Heart left ventricle (tissue), 16 donors: ENCODE measurements at regions not wholly inside any gene's neighbourhood (a gene's known extent, or its start where the extent isn't known, plus 50 kb on each side); places are given as distances from the start of the nearest gene placed in this dataset.

Source experiments
- ATAC-seq, 4 donors: fragments of 200-7000 bp; cut with Tn5 transposase; one replicate each; pipeline ENCODE4 v1.9.1; 2020 to 2022; ENCODE audit warnings: moderate library complexity in 4 of 4, mild to moderate bottlenecking in 3 of 4, moderate number of reproducible peaks in 1 of 4
- DNase-seq, 5 donors: peaks; one replicate each; pipeline ENCODE4 v3.0.0-alpha.2; 2020
- H3K27ac ChIP-seq, 12 donors: fragments of 200-600 bp; sonication (generic) in 4 of 12; one replicate each; pipeline versions ENCODE4 v1.5.0 to v1.8.0; 2016 to 2022; ENCODE audit warnings: mild to moderate bottlenecking in 2 of 12
- H3K27me3 ChIP-seq, 9 donors: fragments of 200-600 bp; sonication (generic) in 2 of 9; one replicate each; pipeline versions ENCODE4 v1.5.1 to v1.8.0; 2016 to 2022; ENCODE audit warnings: mild to moderate bottlenecking in 3 of 9
- H3K36me3 ChIP-seq, 9 donors: fragments of 200-600 bp; sonication (generic) in 2 of 9; one replicate each; pipeline versions ENCODE4 v1.5.0 to v1.8.0; 2018 to 2022; ENCODE audit warnings: mild to moderate bottlenecking in 2 of 9
- H3K4me1 ChIP-seq, 12 donors: fragments of 200-600 bp; sonication (generic) in 4 of 12; one replicate each; pipeline versions ENCODE4 v1.5.0 to v1.8.0; 2016 to 2022; ENCODE audit warnings: mild to moderate bottlenecking in 3 of 12
- H3K4me3 ChIP-seq, 12 donors: fragments of 200-600 bp; sonication (generic) in 4 of 12; one replicate each; pipeline versions ENCODE4 v1.5.0 to v1.8.0; 2017 to 2022; ENCODE audit warnings: mild to moderate bottlenecking in 9 of 12, moderate library complexity in 4 of 12
- H3K9me3 ChIP-seq, 12 donors: fragments of 200-600 bp; sonication (generic) in 4 of 12; one replicate each; pipeline versions ENCODE4 v1.5.0 to v1.8.0; 2016 to 2022; ENCODE audit warnings: mild to moderate bottlenecking in 1 of 12
- POLR2A ChIP-seq, 2 donors: fragments of 450-650 bp; IDR thresholded peaks; one replicate each; pipeline ENCODE4 v1.6.1; 2017; ENCODE audit warnings: antibody characterized with exemption in 2 of 2, mild to moderate bottlenecking in 2 of 2, moderate library complexity in 2 of 2
- WGBS, 4 donors: extraction: QIAGEN DNeasy Blood & Tissue Kit in 2 of 4; methylation state at CpG; one replicate each; pipeline versions ENCODE4 v1.1.5 to v1.1.7; 2013 to 2018; 5-methylcytosine and 5-hydroxymethylcytosine counted together
- intact Hi-C, 10 donors: fragments of 100-400 bp; cut with DNase I; formaldehyde crosslinking; loops; one replicate each; pipeline versions ENCODE4 v1.11.1 to v1.14.2; 2022
- TF ChIP-seq, protein P1 (sequence below), 12 donors: fragments of 200-600 bp; sonication (generic) in 4 of 12; IDR thresholded peaks; one replicate each; pipeline versions ENCODE4 v1.5.0 to v1.8.0; 2018 to 2022; ENCODE audit warnings: antibody characterized with exemption in 12 of 12, mild to moderate bottlenecking in 5 of 12
- donor health status: ischemic (EF 13 %, LVEDD 7.1; RV severe dilation, severe dysfunction).
- donor health status: healthy with polysubstance abuse.
- donor health status: DM: no; HTN: yes; CAD: no.
- donor health status: DM: no; HTN: no; CAD: no.
- donor health status: ischemic (EF 25% LVEDD 6.9; RV normal size, moderate dysfunction).
- donor health status: ischemic (EF 25% LVEDD 5.7; RV mildly dilated, moderate dysfunction).
- donor health status: healthy.
- donor health status: DM: yes; HTN: yes; CAD: no.
- donor health status: ischemic (EF 35%, LVEDD 5.7; RV mildly dilated, moderate dysfunction).
- donor health status: nonischemic (EF 11% LVEDD 7.7; RV severe dilation, severe dysfunction).
- donor health status: DM: yes; HTN: yes; CAD: no.
- donor health status: PGD.
- donor health status: ischemic (EF 29% LVEDD 5.4; RV normal size, mild dysfunction).
- donor health status: nonischemic (EF 23%, LVEDD 6.1; RV moderate dilation, normal function).

DNA sequence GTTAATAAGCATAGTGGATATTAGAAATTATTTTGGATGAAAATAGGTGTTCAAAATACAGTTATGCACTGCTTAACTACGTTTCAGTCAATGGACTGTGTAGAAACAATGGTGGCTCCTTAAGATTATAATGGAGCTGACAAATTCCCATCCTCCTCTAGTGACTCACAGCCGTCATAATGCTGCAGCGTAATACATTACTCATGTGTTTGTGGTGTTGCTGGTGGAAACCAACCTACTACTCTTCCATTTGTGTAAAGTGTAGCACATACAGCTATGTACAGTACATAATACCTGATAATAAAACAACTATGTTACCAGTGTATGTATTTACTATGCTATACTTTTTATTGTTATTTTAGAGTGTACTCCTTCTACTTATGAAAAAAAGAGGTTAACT is 111.2 kb upstream of the TMCC3 start:
- Histone ChIP-seq H3K4me3 (no peak overlapping the region), H3K9me3 (no peaks in the 10 kb centered on the region), H3K27me3 (peaks cover 0 to under 1% (median 0%) of the 10 kb centered on the region in 9 donors), H3K27ac (no peak overlapping the region), H3K4me1 (peaks cover 0 to 2% (median 0%) of the 10 kb centered on the region in 12 donors), H3K36me3 (no peaks in the 10 kb centered on the region)
- TF ChIP-seq, protein P1, sequence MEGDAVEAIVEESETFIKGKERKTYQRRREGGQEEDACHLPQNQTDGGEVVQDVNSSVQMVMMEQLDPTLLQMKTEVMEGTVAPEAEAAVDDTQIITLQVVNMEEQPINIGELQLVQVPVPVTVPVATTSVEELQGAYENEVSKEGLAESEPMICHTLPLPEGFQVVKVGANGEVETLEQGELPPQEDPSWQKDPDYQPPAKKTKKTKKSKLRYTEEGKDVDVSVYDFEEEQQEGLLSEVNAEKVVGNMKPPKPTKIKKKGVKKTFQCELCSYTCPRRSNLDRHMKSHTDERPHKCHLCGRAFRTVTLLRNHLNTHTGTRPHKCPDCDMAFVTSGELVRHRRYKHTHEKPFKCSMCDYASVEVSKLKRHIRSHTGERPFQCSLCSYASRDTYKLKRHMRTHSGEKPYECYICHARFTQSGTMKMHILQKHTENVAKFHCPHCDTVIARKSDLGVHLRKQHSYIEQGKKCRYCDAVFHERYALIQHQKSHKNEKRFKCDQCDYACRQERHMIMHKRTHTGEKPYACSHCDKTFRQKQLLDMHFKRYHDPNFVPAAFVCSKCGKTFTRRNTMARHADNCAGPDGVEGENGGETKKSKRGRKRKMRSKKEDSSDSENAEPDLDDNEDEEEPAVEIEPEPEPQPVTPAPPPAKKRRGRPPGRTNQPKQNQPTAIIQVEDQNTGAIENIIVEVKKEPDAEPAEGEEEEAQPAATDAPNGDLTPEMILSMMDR (IDR thresholded peaks at IDR 0.05), result no peak
- ATAC-seq (no peak), DNase-seq (no peak)
- intact Hi-C loops, result loop anchor here in 8 of 10 donors (5.0 to 10.0 kb wide), 4 partner anchors 157 to 217 kb away; no protein-coding TSS in a partner anchor
- WGBS, 4 donors, result 88 to 95% (median 92%) methylated on average over 3 of the region's 3 CpGs

DNA sequence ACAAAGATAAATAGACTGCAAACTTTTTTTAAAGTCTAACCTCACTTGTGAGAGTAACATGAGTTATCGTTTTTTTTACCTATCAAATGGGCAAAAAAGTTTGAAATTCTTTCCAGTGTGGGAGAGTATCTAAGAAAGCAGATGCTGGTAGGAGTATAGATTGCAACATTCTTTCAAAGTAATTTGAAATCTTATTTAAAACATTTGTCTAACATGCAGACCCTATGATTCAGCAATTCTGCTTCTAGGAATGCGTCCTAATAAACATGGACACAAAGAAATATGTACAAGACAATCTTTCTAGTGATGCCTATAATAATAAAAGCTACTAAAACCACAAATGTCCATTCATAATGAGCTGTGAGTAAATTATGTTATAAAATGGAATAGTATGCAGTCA is 110.4 kb upstream of the TMCC3 start:
- H3K27ac ChIP-seq, result no peak overlapping the region
- no peaks in the 10 kb centered on the region for H3K9me3 ChIP-seq
- peaks cover 0 to 2% (median 0%) of the 10 kb centered on the region in 12 donors for H3K4me1 ChIP-seq
- H3K36me3 ChIP-seq, result no peaks in the 10 kb centered on the region
- 88 to 93% (median 89%) methylated on average over 2 of the region's 2 CpGs for whole genome bisulfite sequencing, 4 donors
- H3K27me3 ChIP-seq, result peaks cover 0 to 3% (median 0%) of the 10 kb centered on the region in 9 donors
- TF ChIP-seq, protein P1 (IDR thresholded peaks at IDR 0.05), result no peak
- TF ChIP-seq POLR2A (IDR thresholded peaks at IDR 0.05), result no peak
- no peak overlapping the region for H3K4me3 ChIP-seq
- DNase-seq, result no peak
- intact Hi-C loops, result loop anchor here in 8 of 10 donors (5.0 to 10.0 kb wide), 4 partner anchors 156 to 216 kb away; no protein-coding TSS in a partner anchor
- ATAC-seq, result no peak

DNA sequence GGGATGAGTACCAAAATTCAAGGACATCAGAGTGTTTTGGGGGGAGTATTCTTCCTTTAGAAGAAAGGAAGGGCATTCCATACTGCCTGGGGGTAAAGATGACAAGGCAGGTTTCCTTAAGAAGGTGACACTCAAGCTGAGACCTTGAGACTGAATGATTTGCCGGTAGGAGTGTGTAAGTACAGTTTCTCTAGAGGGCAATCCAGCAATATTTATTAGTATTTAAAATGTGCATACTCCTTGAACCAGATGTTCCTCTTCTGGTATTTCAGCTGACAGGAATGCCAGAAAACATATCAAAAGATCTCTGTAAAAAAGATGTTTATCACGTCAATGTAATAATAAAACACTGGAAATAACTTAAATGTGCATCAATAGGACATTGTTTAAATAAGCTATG is 106.4 kb upstream of the TMCC3 start:
- no peaks in the 10 kb centered on the region for H3K36me3 ChIP-seq
- no peak overlapping the region for H3K27ac ChIP-seq
- H3K4me1 ChIP-seq, result no peaks in the 10 kb centered on the region
- no peak overlapping the region for H3K4me3 ChIP-seq
- intact Hi-C loops, result no loop called here
- TF ChIP-seq POLR2A (IDR thresholded peaks at IDR 0.05), result no peak
- TF ChIP-seq, protein P1 (IDR thresholded peaks at IDR 0.05), result no peak
- WGBS, 4 donors, result 57 to 69% (median 67%) methylated on average over 2 of the region's 2 CpGs
- DNase-seq, result no peak
- no peak for ATAC-seq
- peaks cover 0 to 3% (median 0%) of the 10 kb centered on the region in 9 donors for H3K27me3 ChIP-seq
- H3K9me3 ChIP-seq, result no peaks in the 10 kb centered on the region

DNA sequence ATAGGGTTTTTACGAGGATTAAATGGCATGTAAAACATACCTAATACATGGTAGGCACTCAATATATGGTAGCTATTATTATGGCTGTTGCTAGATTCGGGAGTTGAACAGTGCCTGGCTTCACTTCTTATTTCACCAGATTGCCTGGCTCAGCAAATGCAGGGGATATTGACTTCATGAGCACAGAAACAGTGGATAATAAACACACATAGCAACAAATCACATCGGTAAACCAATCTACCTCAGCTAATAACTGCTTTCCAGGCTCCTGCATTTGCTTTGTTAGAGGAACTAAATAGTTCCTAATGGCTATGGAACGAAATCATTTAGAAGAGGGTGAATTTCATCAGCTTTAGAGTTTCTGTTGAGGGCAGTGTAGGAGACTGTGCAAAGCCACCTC is 105.2 kb upstream of the TMCC3 start:
- Histone ChIP-seq H3K27ac (no peak overlapping the region), H3K9me3 (no peaks in the 10 kb centered on the region), H3K4me3 (no peak overlapping the region), H3K27me3 (peaks cover 0 to 3% (median 0%) of the 10 kb centered on the region in 9 donors), H3K36me3 (no peaks in the 10 kb centered on the region), H3K4me1 (no peaks in the 10 kb centered on the region)
- intact Hi-C loops, result no loop called here
- WGBS, 4 donors, result 91 to 93% (median 92%) methylated on average over 4 of the region's 4 CpGs
- ATAC-seq, result no peak
- TF ChIP-seq, protein P1 (IDR thresholded peaks at IDR 0.05), result no peak
- no peak for TF ChIP-seq POLR2A (IDR thresholded peaks at IDR 0.05)
- DNase-seq, result no peak
